ENCODE measurements at regions not wholly inside any gene's neighbourhood (a gene's known extent, or its start where the extent isn't known, plus 50 kb on each side); places are given as distances from the start of the nearest gene placed in this dataset.

DNA sequence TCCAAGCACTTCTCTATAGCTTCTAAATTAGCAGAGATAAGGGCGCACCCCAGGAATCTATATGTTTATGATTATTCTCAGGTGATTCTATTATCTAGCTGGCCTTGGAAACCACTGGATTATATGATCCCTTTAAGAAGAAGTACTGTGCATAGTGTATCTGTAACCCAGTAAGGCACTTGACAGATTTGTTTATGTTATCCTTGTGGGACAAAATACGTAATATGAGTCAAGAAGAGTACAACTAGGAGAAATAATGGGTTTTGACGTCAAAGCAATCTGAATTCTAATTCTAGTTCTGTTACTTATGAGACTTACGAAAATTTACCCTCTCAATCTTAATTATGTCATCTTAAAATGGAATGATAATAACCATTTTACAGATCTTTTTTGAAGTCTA lies 259.6 kb upstream of the NAV3 start:
- TF ChIP-seq TAF1 (IDR thresholded peaks at IDR 0.05; ENCODE audit: low read depth, low read length) (no peak), POU2F2 (IDR thresholded peaks at IDR 0.05; ENCODE audit: low read depth, low read length) (no peak), POLR2A (IDR thresholded peaks at IDR 0.05; ENCODE audit: low read depth, low read length) (no peak), PAX5 (IDR thresholded peaks at IDR 0.05; ENCODE audit: insufficient read depth, low read length, severe bottlenecking) (no peak), SPI1 (IDR thresholded peaks at IDR 0.05; ENCODE audit: low read depth, low read length) (no peak), POLR2AphosphoS5 (IDR thresholded peaks at IDR 0.05; ENCODE audit: low read depth, low read length) (no peak)
- FAIRE-seq (no peak), DNase-seq (ENCODE audit: insufficient read length, low spot score) (no peak)

- TF ChIP-seq POLR2A (IDR thresholded peaks at IDR 0.05; ENCODE audit: low read depth, low read length) (no peak), PAX5 (IDR thresholded peaks at IDR 0.05; ENCODE audit: insufficient read depth, low read length, severe bottlenecking) (no peak), POLR2AphosphoS5 (IDR thresholded peaks at IDR 0.05; ENCODE audit: low read depth, low read length) (no peak), POU2F2 (IDR thresholded peaks at IDR 0.05; ENCODE audit: low read depth, low read length) (no peak), TAF1 (IDR thresholded peaks at IDR 0.05; ENCODE audit: low read depth, low read length) (no peak), SPI1 (IDR thresholded peaks at IDR 0.05; ENCODE audit: low read depth, low read length) (no peak)
- FAIRE-seq (no peak), DNase-seq (ENCODE audit: insufficient read length, low spot score) (no peak)
Observed at GRCh38 chr12:77569876-77570275, 260.8 kb upstream of the NAV3 start.

DNA sequence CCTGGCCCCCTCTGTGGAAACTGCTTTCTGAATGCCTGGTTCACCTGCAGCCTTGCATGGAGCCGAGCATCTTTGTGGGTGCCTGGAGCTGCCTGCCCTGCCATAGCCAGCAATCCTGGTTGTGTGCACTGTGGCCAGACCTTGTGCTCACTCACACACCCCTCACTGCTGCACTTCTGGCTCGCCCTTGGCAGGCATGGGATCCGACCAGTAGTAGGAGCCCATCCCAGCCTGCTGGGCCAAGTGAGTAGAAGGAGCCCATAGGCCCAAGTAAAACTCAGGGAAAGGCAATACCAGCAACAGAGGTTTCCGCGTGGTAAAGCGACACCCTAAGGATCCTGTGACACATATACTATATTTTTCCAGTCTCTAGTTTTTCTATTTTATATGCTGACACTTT lies 270.0 kb upstream of the NAV3 start:
- FAIRE-seq = no peak
- no peak for DNase-seq (ENCODE audit: insufficient read length, low spot score)
- TF ChIP-seq PAX5 (IDR thresholded peaks at IDR 0.05; ENCODE audit: insufficient read depth, low read length, severe bottlenecking) (no peak), POU2F2 (IDR thresholded peaks at IDR 0.05; ENCODE audit: low read depth, low read length) (no peak), SPI1 (IDR thresholded peaks at IDR 0.05; ENCODE audit: low read depth, low read length) (no peak), TAF1 (IDR thresholded peaks at IDR 0.05; ENCODE audit: low read depth, low read length) (no peak), POLR2A (IDR thresholded peaks at IDR 0.05; ENCODE audit: low read depth, low read length) (no peak), POLR2AphosphoS5 (IDR thresholded peaks at IDR 0.05; ENCODE audit: low read depth, low read length) (no peak)

DNA sequence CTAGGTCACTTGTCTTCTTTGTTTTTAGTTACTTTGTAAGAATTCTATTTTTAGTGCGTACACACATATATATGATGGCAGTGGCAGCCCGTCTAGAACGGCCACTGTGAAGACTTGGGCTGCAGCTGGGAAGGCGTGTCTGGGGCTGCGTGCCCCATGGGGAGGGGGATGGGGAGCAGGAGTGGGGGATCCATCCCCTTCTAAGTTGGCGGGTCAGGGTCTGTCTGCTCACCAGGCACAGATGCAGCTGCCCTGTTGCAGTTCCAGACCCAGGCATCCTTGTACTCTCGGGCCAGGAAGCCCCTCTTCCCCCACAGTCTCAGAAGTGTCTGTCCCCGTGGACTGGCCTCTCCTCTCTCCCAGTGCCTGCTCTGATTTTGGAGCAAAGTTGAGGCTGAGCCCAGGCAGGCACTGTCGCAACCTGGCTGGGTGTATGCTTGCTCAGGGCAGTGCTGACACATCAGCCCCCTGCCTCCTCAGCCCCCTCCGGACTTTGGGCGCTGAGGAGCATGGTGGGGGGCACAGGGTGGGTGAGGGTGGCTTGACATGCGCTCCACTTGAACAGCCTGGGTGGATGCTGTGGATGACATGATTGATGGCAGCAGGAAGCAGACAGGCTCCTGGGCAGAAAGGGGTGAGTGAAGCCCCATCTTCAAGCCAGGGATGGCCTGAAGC lies 271.2 kb upstream of the NAV3 start:
- TF ChIP-seq SPI1 (IDR thresholded peaks at IDR 0.05; ENCODE audit: low read depth, low read length) = no peak
- no peak for TF ChIP-seq POLR2AphosphoS5 (IDR thresholded peaks at IDR 0.05; ENCODE audit: low read depth, low read length)
- no peak for TF ChIP-seq POLR2A (IDR thresholded peaks at IDR 0.05; ENCODE audit: low read depth, low read length)
- TF ChIP-seq POU2F2 (IDR thresholded peaks at IDR 0.05; ENCODE audit: low read depth, low read length) = no peak
- TF ChIP-seq PAX5 (IDR thresholded peaks at IDR 0.05; ENCODE audit: insufficient read depth, low read length, severe bottlenecking) = no peak
- no peak for TF ChIP-seq TAF1 (IDR thresholded peaks at IDR 0.05; ENCODE audit: low read depth, low read length)
- FAIRE-seq (no peak), DNase-seq (ENCODE audit: insufficient read length, low spot score) (no peak)

GRCh38 chr12:77555074-77555473 lies 275.6 kb upstream of the NAV3 start:
- DNase-seq (ENCODE audit: insufficient read length, low spot score) = no peak
- no peak for FAIRE-seq
- TF ChIP-seq POU2F2 (IDR thresholded peaks at IDR 0.05; ENCODE audit: low read depth, low read length) (no peak), SPI1 (IDR thresholded peaks at IDR 0.05; ENCODE audit: low read depth, low read length) (no peak), POLR2A (IDR thresholded peaks at IDR 0.05; ENCODE audit: low read depth, low read length) (no peak), PAX5 (IDR thresholded peaks at IDR 0.05; ENCODE audit: insufficient read depth, low read length, severe bottlenecking) (no peak), POLR2AphosphoS5 (IDR thresholded peaks at IDR 0.05; ENCODE audit: low read depth, low read length) (no peak), TAF1 (IDR thresholded peaks at IDR 0.05; ENCODE audit: low read depth, low read length) (no peak)

- TF ChIP-seq SPI1 (IDR thresholded peaks at IDR 0.05; ENCODE audit: low read depth, low read length) = no peak
- no peak for TF ChIP-seq TAF1 (IDR thresholded peaks at IDR 0.05; ENCODE audit: low read depth, low read length)
- no peak for TF ChIP-seq POLR2AphosphoS5 (IDR thresholded peaks at IDR 0.05; ENCODE audit: low read depth, low read length)
- TF ChIP-seq PAX5 (IDR thresholded peaks at IDR 0.05; ENCODE audit: insufficient read depth, low read length, severe bottlenecking) = no peak
- TF ChIP-seq POLR2A (IDR thresholded peaks at IDR 0.05; ENCODE audit: low read depth, low read length) = no peak
- no peak for TF ChIP-seq POU2F2 (IDR thresholded peaks at IDR 0.05; ENCODE audit: low read depth, low read length)
- FAIRE-seq (peak; percentile 63), DNase-seq (ENCODE audit: insufficient read length, low spot score) (peak; percentile 0)
Observed at GRCh38 chr12:77553976-77554619, 276.6 kb upstream of the NAV3 start.

DNA sequence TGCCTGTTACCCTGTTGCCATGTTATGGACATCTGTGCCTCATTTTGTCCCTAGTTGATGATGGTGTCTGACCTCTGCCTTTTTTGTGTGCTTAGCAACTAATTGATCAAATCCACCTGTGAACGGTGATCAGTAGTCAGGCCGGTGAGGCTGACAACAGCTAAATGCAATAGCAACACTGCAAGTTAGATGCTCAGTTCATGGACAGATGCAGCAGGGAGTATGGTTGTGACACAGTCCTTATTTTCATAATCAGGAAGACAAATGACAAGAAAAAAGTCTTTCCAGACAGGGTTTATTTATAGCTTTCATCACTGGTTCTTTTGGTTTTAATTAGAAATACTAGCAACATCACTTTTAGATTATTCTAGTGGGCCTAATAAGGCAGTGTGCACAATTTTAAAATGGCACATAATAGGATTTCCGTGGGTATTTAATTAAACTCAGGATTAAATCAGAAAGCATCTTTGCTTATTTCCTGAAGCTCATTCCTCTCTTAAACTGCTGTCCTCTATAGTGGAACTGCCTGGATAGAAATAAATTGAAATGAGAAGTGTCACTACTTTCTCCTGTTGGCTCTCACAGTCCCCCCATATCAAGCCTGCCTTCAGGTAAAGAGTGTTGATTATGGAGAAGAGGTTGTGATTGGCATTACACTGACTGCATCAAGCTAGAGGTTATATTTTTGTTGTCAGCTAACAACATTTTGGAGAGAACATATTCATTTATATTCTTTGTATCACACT lies 281.1 kb upstream of the NAV3 start:
- no peak for DNase-seq (ENCODE audit: insufficient read length, low spot score)
- no peak for FAIRE-seq
- TF ChIP-seq POLR2AphosphoS5 (IDR thresholded peaks at IDR 0.05; ENCODE audit: low read depth, low read length) (no peak), POU2F2 (IDR thresholded peaks at IDR 0.05; ENCODE audit: low read depth, low read length) (no peak), PAX5 (IDR thresholded peaks at IDR 0.05; ENCODE audit: insufficient read depth, low read length, severe bottlenecking) (no peak), POLR2A (IDR thresholded peaks at IDR 0.05; ENCODE audit: low read depth, low read length) (no peak), SPI1 (IDR thresholded peaks at IDR 0.05; ENCODE audit: low read depth, low read length) (no peak)

GRCh38 chr12:77548797-77549196 lies 281.9 kb upstream of the NAV3 start:
- no peak for DNase-seq (ENCODE audit: insufficient read length, low spot score)
- no peak for FAIRE-seq
- TF ChIP-seq POU2F2 (IDR thresholded peaks at IDR 0.05; ENCODE audit: low read depth, low read length) (no peak), POLR2AphosphoS5 (IDR thresholded peaks at IDR 0.05; ENCODE audit: low read depth, low read length) (no peak), POLR2A (IDR thresholded peaks at IDR 0.05; ENCODE audit: low read depth, low read length) (no peak), TAF1 (IDR thresholded peaks at IDR 0.05; ENCODE audit: low read depth, low read length) (no peak), SPI1 (IDR thresholded peaks at IDR 0.05; ENCODE audit: low read depth, low read length) (no peak), PAX5 (IDR thresholded peaks at IDR 0.05; ENCODE audit: insufficient read depth, low read length, severe bottlenecking) (no peak)

DNA sequence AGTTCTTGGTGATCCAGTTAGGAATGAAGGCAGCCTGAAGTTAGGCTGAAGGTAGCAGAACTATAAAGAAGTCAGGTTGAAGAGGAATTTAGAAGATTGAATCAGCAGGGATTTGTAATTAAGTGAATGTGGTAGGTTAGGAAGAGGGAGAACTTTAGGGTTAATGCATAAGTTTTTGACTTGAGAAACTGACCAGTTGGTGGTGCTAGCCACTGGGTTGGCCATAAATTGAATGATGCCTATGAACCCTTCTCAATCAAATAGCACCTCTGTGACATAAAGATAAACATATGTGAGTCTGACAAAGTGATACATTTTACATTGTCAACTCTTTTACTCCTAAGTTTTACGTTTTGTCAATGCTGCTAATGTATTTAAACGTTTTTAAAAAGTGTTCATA lies 290.6 kb upstream of the NAV3 start:
- no peak for FAIRE-seq
- no peak for TF ChIP-seq TAF1 (IDR thresholded peaks at IDR 0.05; ENCODE audit: low read depth, low read length)
- no peak for TF ChIP-seq SPI1 (IDR thresholded peaks at IDR 0.05; ENCODE audit: low read depth, low read length)
- no peak for TF ChIP-seq PAX5 (IDR thresholded peaks at IDR 0.05; ENCODE audit: insufficient read depth, low read length, severe bottlenecking)
- TF ChIP-seq POU2F2 (IDR thresholded peaks at IDR 0.05; ENCODE audit: low read depth, low read length) = no peak
- TF ChIP-seq POLR2AphosphoS5 (IDR thresholded peaks at IDR 0.05; ENCODE audit: low read depth, low read length) = no peak
- no peak for TF ChIP-seq POLR2A (IDR thresholded peaks at IDR 0.05; ENCODE audit: low read depth, low read length)
- DNase-seq (ENCODE audit: insufficient read length, low spot score) = no peak
